ENCODE measurements at regions not wholly inside any gene's neighbourhood (a gene's known extent, or its start where the extent isn't known, plus 50 kb on each side); places are given as distances from the start of the nearest gene placed in this dataset.

GRCh38 chr22:34236527-34236926 lies 316.3 kb upstream of the LARGE1 start:
- 58% methylated on average over 3 of the region's 3 CpGs for WGBS
- no peaks in the 10 kb centered on the region for H3K4me1 ChIP-seq (ENCODE audit: control insufficient read depth, insufficient read depth, low read depth, low read length)
- DNase-seq, result no peak

GRCh38 chr22:34239421-34239820 lies 319.1 kb upstream of the LARGE1 start:
- 21% methylated on average over 2 of the region's 3 CpGs for WGBS
- Histone ChIP-seq H4K8ac (ENCODE audit: low read length) (no peak overlapping the region), H2AK5ac (ENCODE audit: low read length, severe bottlenecking) (no peak overlapping the region), H3K79me1 (replicated peaks; ENCODE audit: low read length, poor library complexity, severe bottlenecking) (no peaks in the 10 kb centered on the region), H3K36me3 (ENCODE audit: control insufficient read depth in 1 of 2, insufficient read depth in 2 of 2, low read depth in 1 of 2, low read length in 2 of 2) (no peaks in the 10 kb centered on the region), H3K4me1 (ENCODE audit: control insufficient read depth, insufficient read depth, low read depth, low read length) (no peaks in the 10 kb centered on the region), H2BK12ac (ENCODE audit: low read length in 2 of 2) (no peak overlapping the region), H2BK15ac (ENCODE audit: low read depth, poor library complexity, severe bottlenecking) (no peak overlapping the region), H2BK120ac (ENCODE audit: low read depth, low read length) (no peak overlapping the region), H3K9me3 (ENCODE audit: control insufficient read depth, low read length) (peaks cover 20% of the 10 kb centered on the region), H3K14ac (ENCODE audit: low read length in 2 of 2) (no peak overlapping the region), H3K4me2 (ENCODE audit: low read length, poor library complexity, severe bottlenecking) (no peak overlapping the region), H3K4me3 (ENCODE audit: insufficient read depth in 1 of 2, low read depth in 1 of 2, low read length in 2 of 2) (no peak overlapping the region), H3K4ac (ENCODE audit: low read depth in 1 of 2, low read length in 2 of 2) (no peak overlapping the region), H4K91ac (ENCODE audit: low read length) (no peak overlapping the region), H3K23ac (ENCODE audit: low read length in 2 of 2) (no peak overlapping the region), H2AFZ (ENCODE audit: low read depth, low read length) (no peak overlapping the region), H3K27me3 (ENCODE audit: control insufficient read depth in 1 of 2, insufficient read depth in 1 of 2, low read length in 2 of 2) (no peaks in the 10 kb centered on the region), H3K18ac (ENCODE audit: low read depth in 1 of 2, low read length in 2 of 2) (no peak overlapping the region), H3K9ac (ENCODE audit: low read length) (no peak overlapping the region), H3K27ac (ENCODE audit: low read length, poor library complexity, severe bottlenecking) (no peak overlapping the region), H2BK5ac (ENCODE audit: low read depth, low read length, poor library complexity, severe bottlenecking) (no peak overlapping the region)
- no peak for DNase-seq

More at GRCh38 chr22:34236527-34236926, 316.3 kb upstream of the LARGE1 start:
- Histone ChIP-seq H3K36me3 (ENCODE audit: control insufficient read depth in 1 of 2, insufficient read depth in 2 of 2, low read depth in 1 of 2, low read length in 2 of 2) (no peaks in the 10 kb centered on the region), H4K91ac (ENCODE audit: low read length) (no peak overlapping the region), H2BK5ac (ENCODE audit: low read depth, low read length, poor library complexity, severe bottlenecking) (no peak overlapping the region), H3K9ac (ENCODE audit: low read length) (no peak overlapping the region), H3K14ac (ENCODE audit: low read length in 2 of 2) (no peak overlapping the region), H2AK5ac (ENCODE audit: low read length, severe bottlenecking) (no peak overlapping the region), H3K79me1 (replicated peaks; ENCODE audit: low read length, poor library complexity, severe bottlenecking) (no peaks in the 10 kb centered on the region), H3K9me3 (ENCODE audit: control insufficient read depth, low read length) (peaks cover 17% of the 10 kb centered on the region), H3K4me3 (ENCODE audit: insufficient read depth in 1 of 2, low read depth in 1 of 2, low read length in 2 of 2) (no peak overlapping the region), H3K23ac (ENCODE audit: low read length in 2 of 2) (no peak overlapping the region), H4K8ac (ENCODE audit: low read length) (no peak overlapping the region), H3K18ac (ENCODE audit: low read depth in 1 of 2, low read length in 2 of 2) (no peak overlapping the region), H2BK12ac (ENCODE audit: low read length in 2 of 2) (no peak overlapping the region), H3K4ac (ENCODE audit: low read depth in 1 of 2, low read length in 2 of 2) (no peak overlapping the region), H3K27ac (ENCODE audit: low read length, poor library complexity, severe bottlenecking) (no peak overlapping the region), H3K4me2 (ENCODE audit: low read length, poor library complexity, severe bottlenecking) (no peak overlapping the region), H3K27me3 (ENCODE audit: control insufficient read depth in 1 of 2, insufficient read depth in 1 of 2, low read length in 2 of 2) (no peaks in the 10 kb centered on the region), H2BK15ac (ENCODE audit: low read depth, poor library complexity, severe bottlenecking) (no peak overlapping the region), H2AFZ (ENCODE audit: low read depth, low read length) (no peak overlapping the region), H2BK120ac (ENCODE audit: low read depth, low read length) (no peak overlapping the region)

- Histone ChIP-seq H3K79me1 (replicated peaks; ENCODE audit: low read length, poor library complexity, severe bottlenecking) (no peaks in the 10 kb centered on the region), H3K18ac (ENCODE audit: low read depth in 1 of 2, low read length in 2 of 2) (no peak overlapping the region), H2BK15ac (ENCODE audit: low read depth, poor library complexity, severe bottlenecking) (no peak overlapping the region), H2BK12ac (ENCODE audit: low read length in 2 of 2) (no peak overlapping the region), H3K27me3 (ENCODE audit: control insufficient read depth in 1 of 2, insufficient read depth in 1 of 2, low read length in 2 of 2) (no peaks in the 10 kb centered on the region), H3K23ac (ENCODE audit: low read length in 2 of 2) (no peak overlapping the region), H3K27ac (ENCODE audit: low read length, poor library complexity, severe bottlenecking) (no peak overlapping the region), H3K9me3 (ENCODE audit: control insufficient read depth, low read length) (peaks cover 11% of the 10 kb centered on the region), H4K8ac (ENCODE audit: low read length) (no peak overlapping the region), H2BK120ac (ENCODE audit: low read depth, low read length) (no peak overlapping the region), H3K4me3 (ENCODE audit: insufficient read depth in 1 of 2, low read depth in 1 of 2, low read length in 2 of 2) (no peak overlapping the region), H2AK5ac (ENCODE audit: low read length, severe bottlenecking) (no peak overlapping the region), H3K36me3 (ENCODE audit: control insufficient read depth in 1 of 2, insufficient read depth in 2 of 2, low read depth in 1 of 2, low read length in 2 of 2) (no peaks in the 10 kb centered on the region), H3K9ac (ENCODE audit: low read length) (no peak overlapping the region), H2BK5ac (ENCODE audit: low read depth, low read length, poor library complexity, severe bottlenecking) (no peak overlapping the region), H2AFZ (ENCODE audit: low read depth, low read length) (no peak overlapping the region), H3K4ac (ENCODE audit: low read depth in 1 of 2, low read length in 2 of 2) (no peak overlapping the region), H3K4me1 (ENCODE audit: control insufficient read depth, insufficient read depth, low read depth, low read length) (no peaks in the 10 kb centered on the region), H3K14ac (ENCODE audit: low read length in 2 of 2) (no peak overlapping the region), H3K4me2 (ENCODE audit: low read length, poor library complexity, severe bottlenecking) (no peak overlapping the region), H4K91ac (ENCODE audit: low read length) (no peak overlapping the region)
- 55% methylated on average over 2 of the region's 2 CpGs for WGBS
- DNase-seq, result no peak
Measured at GRCh38 chr22:34243023-34243422, 322.7 kb upstream of the LARGE1 start.

GRCh38 chr22:34255042-34255441 lies 334.8 kb upstream of the LARGE1 start:
- no peak overlapping the region for H3K9ac ChIP-seq (ENCODE audit: low read length)
- no peak overlapping the region for H3K4ac ChIP-seq (ENCODE audit: low read depth in 1 of 2, low read length in 2 of 2)
- H2BK5ac ChIP-seq (ENCODE audit: low read depth, low read length, poor library complexity, severe bottlenecking), result no peak overlapping the region
- H3K36me3 ChIP-seq (ENCODE audit: control insufficient read depth in 1 of 2, insufficient read depth in 2 of 2, low read depth in 1 of 2, low read length in 2 of 2), result no peaks in the 10 kb centered on the region
- no peak overlapping the region for H3K14ac ChIP-seq (ENCODE audit: low read length in 2 of 2)
- no peak overlapping the region for H3K4me3 ChIP-seq (ENCODE audit: insufficient read depth in 1 of 2, low read depth in 1 of 2, low read length in 2 of 2)
- no peaks in the 10 kb centered on the region for H3K79me1 ChIP-seq (replicated peaks; ENCODE audit: low read length, poor library complexity, severe bottlenecking)
- no peak overlapping the region for H4K91ac ChIP-seq (ENCODE audit: low read length)
- H2AFZ ChIP-seq (ENCODE audit: low read depth, low read length), result no peak overlapping the region
- H2AK5ac ChIP-seq (ENCODE audit: low read length, severe bottlenecking), result no peak overlapping the region
- WGBS, result 63% methylated on average over 1 of the region's 1 CpG
- H3K4me1 ChIP-seq (ENCODE audit: control insufficient read depth, insufficient read depth, low read depth, low read length), result no peaks in the 10 kb centered on the region
- no peak overlapping the region for H3K4me2 ChIP-seq (ENCODE audit: low read length, poor library complexity, severe bottlenecking)
- peaks cover 40% of the 10 kb centered on the region for H3K9me3 ChIP-seq (ENCODE audit: control insufficient read depth, low read length)
- no peak overlapping the region for H4K8ac ChIP-seq (ENCODE audit: low read length)
- H3K18ac ChIP-seq (ENCODE audit: low read depth in 1 of 2, low read length in 2 of 2), result no peak overlapping the region
- H2BK15ac ChIP-seq (ENCODE audit: low read depth, poor library complexity, severe bottlenecking), result no peak overlapping the region
- no peak for DNase-seq
- H2BK120ac ChIP-seq (ENCODE audit: low read depth, low read length), result no peak overlapping the region
- no peaks in the 10 kb centered on the region for H3K27me3 ChIP-seq (ENCODE audit: control insufficient read depth in 1 of 2, insufficient read depth in 1 of 2, low read length in 2 of 2)
- H2BK12ac ChIP-seq (ENCODE audit: low read length in 2 of 2), result no peak overlapping the region
- H3K27ac ChIP-seq (ENCODE audit: low read length, poor library complexity, severe bottlenecking), result no peak overlapping the region
- no peak overlapping the region for H3K23ac ChIP-seq (ENCODE audit: low read length in 2 of 2)

Measured in mesenchymal stem cell (in vitro differentiated cells and primary cell).